HG02759 (cell line): ENCODE measurements at regions not wholly inside any gene's neighbourhood (a gene's known extent, or its start where the extent isn't known, plus 50 kb on each side); places are given as distances from the start of the nearest gene placed in this dataset.

Source experiments
- ATAC-seq: cut with Tn5 transposase; IDR thresholded peaks from one replicate; pipeline ENCODE4 v1.9.1; 2021; ENCODE audit warnings: mild to moderate bottlenecking, moderate library complexity; ENCODE audit not compliant: unreplicated experiment

DNA sequence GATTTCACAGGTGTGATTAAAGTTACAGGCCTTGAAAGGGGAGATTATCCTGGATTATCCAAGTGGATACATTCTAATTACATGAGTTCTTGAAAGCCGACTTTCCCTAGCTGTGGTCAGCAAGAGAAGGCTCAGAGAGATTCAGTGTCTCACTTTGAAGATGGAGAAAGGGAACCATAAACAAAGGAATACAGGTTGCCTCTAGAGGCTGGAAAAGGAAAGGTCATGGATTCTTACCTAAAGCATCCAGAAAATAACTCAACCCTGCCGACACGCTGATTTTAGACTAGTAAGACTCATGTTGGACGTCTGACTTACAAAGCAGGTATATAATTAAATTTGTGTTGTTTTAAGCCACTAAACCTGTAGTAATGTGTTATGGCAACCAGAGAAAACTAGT, 1095.7 kb upstream of the ZEB2 start:
- ATAC-seq: no peak

DNA sequence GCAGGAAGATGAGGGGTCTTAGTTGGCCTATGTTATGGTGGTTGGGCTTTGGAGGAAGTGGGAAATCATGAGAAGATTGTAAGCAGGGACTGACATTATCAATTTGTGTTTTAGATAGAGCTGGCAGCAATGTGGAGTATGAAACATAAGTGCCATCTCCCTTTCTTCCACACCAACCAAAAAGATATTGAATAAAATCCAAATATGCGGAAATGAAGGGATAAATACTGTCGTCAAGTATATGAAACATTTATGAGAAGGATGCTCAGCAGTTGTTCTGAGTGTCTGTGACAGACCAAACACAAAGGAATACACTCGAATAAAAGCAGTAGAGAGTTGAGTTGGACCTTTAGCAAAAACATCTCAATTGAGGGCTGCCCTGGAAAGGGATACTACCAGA, 1090.0 kb upstream of the ZEB2 start:
- no peak for ATAC-seq

DNA sequence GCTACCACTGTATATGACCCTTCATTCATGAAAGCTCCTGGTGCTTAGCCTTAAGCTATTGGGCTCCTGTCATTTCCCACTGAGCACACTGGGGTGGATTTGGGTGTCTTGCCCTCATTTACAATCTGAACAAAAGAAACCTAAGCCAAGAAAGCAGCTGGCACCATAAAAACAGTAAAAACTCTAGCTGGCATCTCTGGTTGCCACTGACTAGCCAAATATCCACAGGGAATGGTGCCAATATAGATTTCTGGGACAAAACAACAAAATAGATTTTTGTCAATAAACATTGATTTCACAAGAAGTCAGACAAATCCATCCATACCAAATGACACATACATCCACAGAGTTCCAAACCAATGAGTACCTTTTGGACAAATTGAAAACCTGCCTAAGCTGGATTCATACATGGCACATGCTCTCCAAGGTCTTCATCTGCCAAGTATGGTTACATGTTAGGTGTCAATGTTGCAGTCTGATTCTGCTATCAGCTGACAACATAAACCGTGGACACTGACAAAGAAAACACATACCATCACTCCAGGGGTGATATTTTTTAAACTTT, 1081.5 kb upstream of the ZEB2 start:
- no peak for ATAC-seq

DNA sequence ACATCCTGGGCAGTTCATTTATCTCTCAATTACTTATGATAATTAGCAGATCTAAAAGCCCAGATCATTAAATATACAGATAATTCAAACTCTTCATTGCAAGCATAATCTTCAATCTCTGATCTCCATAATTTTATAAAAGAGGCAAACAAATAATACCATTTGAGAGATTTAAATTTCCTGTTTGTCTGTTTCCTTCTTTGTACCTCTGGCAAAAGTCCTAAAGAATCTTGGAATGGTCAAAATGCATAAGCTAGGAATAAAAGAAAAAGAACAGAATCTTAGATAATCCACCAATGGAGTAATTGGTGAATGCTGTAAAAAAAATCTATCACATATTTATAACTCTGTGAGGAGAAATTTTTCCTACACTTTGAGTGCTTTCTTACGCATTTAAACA, 1080.9 kb upstream of the ZEB2 start:
- ATAC-seq: no peak

DNA sequence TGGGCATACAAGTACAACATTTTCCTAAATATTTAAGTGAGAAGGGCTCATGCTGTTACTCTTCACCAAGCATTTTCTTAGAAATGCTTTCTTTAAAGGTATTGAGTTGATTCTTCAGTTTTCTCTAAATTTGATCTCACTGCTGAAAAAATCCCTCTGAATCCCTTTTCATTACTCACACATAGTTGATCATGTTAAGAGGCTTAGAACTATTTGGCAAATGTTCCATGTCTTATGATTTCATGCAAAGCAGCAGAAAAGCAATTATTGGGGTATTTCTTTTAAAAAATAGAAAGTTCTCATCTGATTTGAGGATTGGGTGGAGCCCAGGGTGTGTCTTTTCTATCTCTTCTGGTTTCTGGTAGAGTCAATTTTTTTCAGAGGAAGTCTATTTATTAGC, 1079.8 kb upstream of the ZEB2 start:
- no peak for ATAC-seq

DNA sequence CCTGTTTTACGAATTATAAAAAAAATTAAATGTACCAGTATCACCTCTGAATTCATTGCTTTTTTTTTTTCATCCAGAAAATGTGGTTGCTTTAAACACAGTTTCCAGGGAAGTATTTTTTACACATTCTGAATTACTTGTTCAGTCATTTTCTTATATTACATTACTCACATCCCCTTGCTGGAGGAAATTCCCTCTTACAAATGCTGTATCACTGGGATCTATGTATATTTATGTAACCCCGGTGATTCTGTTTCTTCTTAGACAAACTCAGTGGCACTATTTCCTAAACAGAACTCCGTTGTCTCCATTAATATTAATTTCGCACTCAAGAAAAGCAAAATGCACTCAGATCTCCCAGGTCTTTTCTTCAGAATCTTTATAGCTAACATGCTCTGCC, 1078.5 kb upstream of the ZEB2 start:
- no peak for ATAC-seq

DNA sequence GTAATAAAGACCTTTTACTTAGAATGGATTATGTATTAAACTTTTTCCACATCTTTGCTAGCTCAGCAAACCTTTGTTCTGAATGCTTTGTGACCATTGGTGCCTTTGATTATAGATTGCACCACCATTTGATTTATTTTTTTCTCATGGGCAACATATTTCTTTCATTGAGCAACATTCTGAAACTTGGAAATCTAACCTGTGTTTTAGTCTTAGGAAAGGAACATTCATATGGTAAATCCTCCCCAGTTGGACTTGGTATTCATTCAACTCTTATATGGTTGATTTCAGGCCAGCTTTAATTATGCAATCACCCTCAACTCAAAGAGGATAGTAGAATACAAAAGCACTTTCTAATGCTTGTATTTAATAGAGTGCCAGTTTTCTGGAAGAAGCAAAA, 1077.9 kb upstream of the ZEB2 start:
- no peak for ATAC-seq

DNA sequence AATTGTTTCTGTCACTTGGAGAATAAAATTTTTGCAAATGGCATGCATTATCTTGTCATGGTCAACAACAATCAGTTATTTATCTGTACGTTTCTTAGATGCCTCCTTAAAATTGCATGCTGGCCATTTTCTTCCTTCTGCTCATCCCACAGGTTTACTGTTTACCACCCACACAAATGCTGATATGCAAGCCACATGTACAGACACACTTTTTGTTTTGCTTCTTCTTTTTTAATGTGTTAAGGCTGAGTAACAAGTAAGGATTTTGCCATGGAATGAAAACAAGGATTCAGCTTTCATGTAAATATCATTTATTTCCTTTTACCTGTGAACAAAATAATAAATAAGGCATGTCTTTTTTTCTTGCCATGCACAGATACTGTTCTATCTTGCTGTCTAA, 1077.1 kb upstream of the ZEB2 start:
- peak; percentile 29 for ATAC-seq

DNA sequence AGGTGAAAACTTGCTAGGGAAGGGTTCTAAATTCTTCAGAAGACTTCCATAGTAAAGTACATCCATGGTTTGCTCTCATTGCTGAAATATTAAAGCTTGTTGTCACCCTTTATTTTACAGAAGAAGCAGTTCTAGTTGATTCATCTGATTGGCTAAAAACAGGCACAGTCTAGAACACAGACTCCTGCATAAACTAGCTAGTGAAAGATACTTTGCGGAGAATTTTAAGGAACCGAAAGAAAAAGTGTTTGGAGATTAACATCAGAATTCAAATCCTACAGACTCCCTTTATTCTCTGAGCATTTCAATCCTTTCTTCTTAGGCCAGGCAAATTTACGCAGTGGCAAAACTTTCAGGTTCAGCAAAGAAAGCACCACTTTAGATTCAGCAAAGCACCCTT, 1076.5 kb upstream of the ZEB2 start:
- no peak for ATAC-seq

DNA sequence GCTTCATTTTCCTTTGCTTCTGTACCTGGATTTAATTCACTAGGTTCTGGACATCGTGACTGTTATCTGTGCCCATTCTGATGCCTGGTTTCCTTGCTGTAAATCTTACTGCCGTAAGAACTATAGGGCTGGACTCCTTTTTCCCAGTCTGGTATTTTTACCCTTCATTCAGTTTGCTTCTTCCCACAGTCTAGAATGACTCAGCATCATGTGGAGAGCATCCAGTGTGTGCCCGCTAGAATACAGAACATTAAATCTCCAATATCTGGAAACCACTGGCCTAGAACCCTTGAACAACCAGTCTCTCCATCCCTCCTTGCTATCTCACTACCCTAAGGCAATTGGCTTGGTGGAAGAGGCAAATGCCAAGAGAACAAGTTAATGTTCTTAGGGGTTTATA, 1075.4 kb upstream of the ZEB2 start:
- no peak for ATAC-seq

DNA sequence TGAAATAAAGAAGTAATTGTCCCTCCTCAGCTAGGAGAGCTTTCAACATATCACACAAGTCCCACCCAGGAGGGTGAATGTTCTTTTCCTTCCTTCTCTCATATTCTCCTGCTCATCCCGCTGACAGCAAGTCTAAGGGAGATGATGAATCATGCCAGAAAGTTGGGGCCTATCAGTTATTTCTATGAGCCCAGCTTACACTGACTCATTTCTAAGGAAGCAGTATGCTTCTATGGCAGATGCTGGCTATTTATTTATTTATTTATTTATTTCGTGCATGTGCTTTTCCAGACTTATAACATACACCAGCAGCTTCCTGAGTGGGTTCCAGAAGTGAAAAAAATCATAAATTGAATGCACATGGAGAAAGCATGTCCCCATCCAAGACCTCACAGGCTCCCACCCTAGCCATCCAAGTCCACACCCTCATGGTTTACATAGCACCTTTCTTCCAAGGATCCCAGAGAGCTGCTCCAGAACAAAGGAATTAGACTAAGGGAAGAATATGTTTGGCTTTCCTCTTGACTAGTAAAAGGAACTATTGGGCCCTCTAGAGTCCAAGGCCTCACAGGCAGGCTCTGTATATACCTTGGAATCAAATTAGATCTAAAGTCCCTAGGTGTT, 1074.2 kb upstream of the ZEB2 start:
- ATAC-seq: peak; percentile 22

DNA sequence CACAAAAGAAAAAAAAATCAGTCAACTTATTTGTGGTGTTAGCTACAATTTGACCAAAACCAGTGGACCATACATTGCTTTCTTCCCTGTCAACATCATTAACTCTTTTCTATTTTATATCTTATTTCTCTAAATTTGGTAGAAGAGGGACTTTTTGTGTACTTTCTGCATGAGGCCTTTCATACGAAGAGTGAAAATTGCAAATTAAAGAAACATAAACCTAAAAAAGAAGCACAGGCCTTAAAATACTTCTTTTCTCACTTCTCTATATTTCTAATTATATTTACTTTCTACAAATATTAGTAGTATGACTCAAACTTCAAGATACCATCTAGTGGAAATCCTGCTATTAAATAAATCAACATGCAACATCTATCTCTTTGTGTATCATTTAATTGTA, 1073.4 kb upstream of the ZEB2 start:
- ATAC-seq: peak; percentile 58

DNA sequence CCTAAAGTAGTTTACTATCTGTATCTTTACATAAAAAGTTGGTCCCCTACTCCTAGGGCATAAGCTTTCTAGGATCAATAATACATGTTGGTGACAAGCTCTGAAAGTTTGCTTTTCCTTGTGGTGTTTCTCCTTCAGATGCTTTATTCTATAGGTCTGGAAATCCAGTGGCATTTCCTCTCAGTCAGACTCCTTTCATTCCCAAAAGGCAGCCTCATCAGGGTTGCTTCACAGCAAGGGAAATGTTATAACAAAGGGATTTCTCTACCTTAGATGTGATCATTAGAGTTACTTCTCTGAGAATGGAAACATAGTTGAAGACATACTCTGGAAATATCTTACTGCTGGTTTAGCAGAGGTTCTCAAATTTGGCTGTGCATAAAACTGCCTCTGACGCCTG, 1072.4 kb upstream of the ZEB2 start:
- no peak for ATAC-seq

DNA sequence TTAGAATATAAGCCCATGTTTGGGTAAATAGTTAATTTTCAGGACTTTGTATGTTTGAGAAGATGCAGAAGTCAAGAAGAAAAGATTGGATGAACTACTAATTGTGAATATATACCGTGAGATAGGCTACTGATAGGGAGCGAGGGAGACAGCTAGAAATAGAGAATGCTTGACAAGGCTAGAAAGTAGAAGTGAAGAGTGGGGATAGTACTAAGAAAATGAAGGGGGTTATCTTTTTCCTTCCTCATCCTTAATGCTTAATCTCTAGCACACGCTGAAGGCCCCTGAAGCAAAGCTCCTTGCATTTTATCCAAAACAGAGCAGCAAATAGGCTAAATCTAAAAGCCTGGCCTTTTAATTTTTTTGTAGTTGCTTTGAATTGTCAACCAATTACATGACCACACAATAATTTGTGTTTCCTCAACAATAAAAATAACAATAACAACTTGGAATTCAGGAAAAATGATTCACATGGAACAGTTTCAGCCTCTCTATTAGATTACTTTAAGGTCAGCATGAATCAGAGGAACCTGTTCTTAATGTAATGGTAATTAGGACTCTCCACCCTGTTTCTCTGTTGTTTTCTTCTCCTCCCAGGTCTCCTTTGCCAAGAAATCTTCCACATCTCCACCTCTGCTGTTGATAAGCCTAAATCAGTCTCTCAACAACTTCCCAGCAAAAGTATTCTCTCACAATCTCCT, 1071.3 kb upstream of the ZEB2 start:
- no peak for ATAC-seq

DNA sequence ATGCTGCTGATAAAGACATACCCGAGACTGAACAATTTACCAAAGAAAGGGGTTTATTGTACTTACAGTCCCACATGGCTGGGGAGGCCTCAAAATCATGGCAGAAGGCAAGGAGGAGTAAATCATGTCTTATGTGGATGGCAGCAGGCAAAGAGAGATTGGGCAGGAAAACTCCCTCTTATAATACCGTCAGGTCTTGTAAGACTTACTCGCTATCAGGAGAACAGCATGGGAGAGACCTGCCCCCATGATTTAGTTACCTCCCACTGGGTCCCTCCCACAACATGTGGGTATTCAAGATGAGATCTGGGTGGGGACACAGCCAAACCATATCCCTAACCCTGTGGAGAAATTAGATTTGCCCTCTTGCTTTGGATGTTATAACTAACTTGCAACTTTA, 1068.0 kb upstream of the ZEB2 start:
- ATAC-seq: no peak

DNA sequence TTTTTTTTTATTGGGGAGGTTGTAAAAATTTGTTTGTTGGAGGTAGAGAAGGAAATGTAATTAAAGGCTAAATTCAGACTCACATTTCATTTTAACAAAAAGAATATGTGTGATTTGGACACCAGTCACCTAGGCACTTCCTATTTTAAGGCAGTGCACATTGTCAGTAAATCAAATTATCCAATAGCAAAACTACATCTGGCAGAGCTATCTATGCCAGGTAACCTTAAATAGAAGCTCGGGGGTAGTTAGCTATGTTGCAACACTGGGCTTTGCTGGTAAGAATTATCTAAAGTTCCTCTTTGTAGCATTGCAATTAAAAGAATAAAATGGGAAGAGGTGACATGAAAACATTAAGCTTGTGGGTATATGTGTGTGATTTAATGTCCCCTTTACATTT, 1064.4 kb upstream of the ZEB2 start:
- no peak for ATAC-seq

DNA sequence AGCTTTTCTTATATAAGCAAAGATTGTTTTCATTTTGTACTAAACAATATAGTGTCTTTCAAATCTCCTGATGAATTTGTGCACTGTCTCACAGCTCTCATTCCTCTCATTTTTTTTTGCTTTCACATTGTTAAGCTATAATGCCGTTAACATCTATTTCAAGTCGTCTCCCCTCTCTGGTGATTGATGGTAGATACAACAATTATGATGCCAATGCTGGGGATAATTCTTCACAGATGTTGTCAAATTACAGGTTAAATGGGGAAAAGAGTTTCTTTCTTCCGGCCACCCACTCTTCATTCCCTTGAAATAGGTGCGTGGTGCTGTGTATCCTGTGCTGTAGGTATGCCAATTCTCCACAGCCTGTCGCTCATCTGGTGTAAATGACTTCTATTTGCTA, 1053.7 kb upstream of the ZEB2 start:
- ATAC-seq: no peak

DNA sequence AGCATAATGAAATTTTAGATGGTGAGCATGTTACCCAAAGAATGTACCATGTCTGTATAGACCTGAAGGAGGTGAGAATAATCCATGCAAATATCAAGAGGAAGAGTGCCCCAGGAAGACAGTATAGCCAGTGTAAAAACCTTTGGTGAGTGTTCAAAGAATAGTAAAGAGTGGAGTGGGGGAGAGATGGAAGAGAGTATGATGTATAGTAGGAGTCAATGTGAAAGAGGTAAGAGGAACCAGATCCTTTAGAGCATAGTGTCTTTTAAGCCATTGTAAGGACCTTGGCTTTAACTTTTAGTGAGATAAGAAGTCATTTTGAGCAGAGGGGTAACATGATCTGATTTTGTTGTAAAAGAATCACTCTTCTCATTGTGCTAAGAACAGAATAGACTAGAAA, 1052.3 kb upstream of the ZEB2 start:
- no peak for ATAC-seq

DNA sequence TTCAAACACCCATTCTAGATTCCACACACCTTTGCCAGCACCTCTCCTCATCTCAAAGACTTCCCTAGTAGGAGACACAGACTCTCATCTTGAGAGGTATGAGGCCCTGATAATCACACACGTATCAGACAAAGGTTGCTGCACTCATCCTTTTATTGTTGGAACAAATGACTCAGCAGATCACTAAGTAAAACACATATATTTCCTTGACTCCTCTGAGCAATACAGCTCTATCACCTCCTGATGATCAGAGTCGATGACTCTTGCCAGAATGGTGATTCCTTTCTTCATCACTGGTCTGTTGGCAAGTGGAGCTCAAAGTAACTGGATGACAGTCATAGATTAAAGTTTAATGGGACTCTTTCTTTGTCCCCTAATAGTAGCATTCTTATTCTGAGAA, 1049.2 kb upstream of the ZEB2 start:
- no peak for ATAC-seq

DNA sequence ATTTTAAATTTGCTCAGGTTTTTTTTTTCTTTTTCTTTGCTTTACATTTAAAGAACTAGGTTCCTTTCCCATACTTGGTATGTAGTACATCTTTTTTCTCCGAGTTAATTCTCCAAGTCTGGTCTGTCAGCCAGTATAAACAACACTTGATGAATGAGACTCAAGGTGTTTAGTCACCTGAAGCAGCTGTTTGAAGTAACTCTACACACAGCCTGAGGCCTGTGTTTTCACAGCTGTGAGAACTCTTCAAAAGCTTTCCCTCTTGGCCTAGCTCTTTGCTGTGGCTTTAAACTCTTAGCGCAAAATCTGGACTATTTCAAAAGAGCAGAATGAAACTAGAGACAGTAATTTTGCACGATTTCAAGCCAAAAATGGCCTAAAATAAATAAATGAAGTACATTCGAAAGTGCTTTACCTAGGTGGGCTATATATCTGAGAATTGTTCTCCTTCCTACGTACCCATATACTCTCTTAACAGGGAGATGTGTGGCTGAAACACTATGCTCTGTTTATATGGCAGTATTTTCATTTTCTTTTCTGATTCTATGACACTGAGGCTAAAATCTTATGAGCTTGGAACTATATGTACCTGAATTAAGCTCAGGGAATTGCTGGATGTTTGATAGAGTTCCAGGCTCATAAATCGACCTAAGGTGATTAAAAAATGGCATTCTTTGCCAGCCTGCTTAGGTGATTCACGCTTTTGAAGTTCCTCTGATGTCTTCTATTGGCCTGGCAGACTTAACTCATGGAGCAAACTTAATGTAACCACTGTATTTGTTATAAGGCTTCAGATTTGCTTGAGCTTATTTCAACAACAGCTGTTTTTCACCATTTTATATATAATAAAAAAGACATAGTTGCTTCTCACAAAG, 1044.1 kb upstream of the ZEB2 start:
- no peak for ATAC-seq

DNA sequence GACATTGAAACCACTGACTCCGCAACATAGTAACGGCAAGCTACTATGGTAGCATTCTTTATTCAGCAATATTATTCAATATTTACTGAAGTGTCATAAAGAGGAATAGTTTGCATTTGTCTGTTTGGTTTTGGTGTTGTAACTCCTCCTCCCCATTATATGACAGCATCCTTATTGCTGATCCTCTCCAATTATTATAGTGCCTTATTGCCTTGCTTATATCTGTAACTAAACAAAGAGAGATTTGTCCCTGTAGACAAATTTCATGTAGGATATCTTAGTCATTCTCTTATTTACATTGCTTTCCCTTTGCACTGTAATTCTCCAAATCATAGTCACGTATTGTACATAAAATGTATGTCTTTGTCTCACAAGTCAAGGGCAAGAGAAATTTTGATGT, 1041.2 kb upstream of the ZEB2 start:
- ATAC-seq: no peak
